ENCODE measurements at regions not wholly inside any gene's neighbourhood (a gene's known extent, or its start where the extent isn't known, plus 50 kb on each side); places are given as distances from the start of the nearest gene placed in this dataset.

DNA sequence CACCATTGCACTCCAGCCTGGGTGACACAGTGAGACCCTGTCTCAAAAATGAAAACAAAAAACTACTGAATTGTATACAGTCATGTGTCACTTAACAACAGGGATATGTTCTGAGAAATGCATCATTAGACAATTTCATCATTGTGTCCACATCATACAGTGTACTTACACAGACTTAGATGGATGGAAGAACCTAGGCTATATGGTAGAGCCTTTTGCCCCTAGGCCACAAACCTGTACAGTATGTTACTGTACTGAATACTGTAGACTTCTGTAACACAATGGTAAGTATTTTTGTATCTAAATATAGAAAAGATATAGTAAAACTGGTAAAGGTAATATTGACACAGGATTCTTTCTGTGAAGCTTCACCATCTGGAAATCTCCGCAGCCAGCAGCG is 81.7 kb downstream of the KBTBD2 start (continued):
- TF ChIP-seq, protein P1, sequence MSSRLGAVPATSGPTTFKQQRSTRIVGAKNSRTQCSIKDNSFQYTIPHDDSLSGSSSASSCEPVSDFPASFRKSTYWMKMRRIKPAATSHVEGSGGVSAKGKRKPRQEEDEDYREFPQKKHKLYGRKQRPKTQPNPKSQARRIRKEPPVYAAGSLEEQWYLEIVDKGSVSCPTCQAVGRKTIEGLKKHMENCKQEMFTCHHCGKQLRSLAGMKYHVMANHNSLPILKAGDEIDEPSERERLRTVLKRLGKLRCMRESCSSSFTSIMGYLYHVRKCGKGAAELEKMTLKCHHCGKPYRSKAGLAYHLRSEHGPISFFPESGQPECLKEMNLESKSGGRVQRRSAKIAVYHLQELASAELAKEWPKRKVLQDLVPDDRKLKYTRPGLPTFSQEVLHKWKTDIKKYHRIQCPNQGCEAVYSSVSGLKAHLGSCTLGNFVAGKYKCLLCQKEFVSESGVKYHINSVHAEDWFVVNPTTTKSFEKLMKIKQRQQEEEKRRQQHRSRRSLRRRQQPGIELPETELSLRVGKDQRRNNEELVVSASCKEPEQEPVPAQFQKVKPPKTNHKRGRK (CRISPR knock-in tag; IDR thresholded peaks at IDR 0.05; ENCODE audit: borderline replicate concordance), result no peak
- TF ChIP-seq, protein P2, sequence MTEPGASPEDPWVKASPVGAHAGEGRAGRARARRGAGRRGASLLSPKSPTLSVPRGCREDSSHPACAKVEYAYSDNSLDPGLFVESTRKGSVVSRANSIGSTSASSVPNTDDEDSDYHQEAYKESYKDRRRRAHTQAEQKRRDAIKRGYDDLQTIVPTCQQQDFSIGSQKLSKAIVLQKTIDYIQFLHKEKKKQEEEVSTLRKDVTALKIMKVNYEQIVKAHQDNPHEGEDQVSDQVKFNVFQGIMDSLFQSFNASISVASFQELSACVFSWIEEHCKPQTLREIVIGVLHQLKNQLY (CRISPR knock-in tag; IDR thresholded peaks at IDR 0.05), result no peak
- TF ChIP-seq TP53 (CRISPR knock-in tag; IDR thresholded peaks at IDR 0.05), result no peak

DNA sequence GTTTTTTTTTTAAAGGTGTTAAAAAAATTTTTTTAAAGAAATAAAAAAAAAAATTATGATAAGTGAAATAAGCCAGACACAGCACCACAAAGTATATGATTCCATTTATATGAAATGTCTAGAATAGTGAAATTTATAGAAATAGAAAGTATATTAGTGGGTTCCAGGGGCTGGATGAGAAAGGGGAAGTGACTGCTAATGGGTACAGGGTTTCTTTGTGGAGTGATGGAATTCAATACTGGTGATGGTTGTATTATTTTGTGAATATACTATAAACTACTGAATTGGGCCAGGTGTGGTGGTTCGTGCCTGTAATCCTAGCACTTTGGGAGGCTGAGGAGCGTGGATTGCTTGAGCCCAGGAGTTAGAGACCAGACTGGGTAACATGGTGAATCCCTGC is 82.2 kb downstream of the KBTBD2 start:
- Mint-ChIP-seq H3K4me1 (no peaks in the 10 kb centered on the region), H3K36me3 (no peaks in the 10 kb centered on the region), H3K9me3 (0 out of 2 replicates have a peak, but pooled peaks cover under 1% of the 10 kb centered on the region), H3K4me3 (no peak overlapping the region), H3K27ac (no peak overlapping the region), H3K27me3 (ENCODE audit: low read depth) (no peaks in the 10 kb centered on the region; the same call in 1 of the 2 replicates)
- no peak for DNase-seq (ENCODE audit: low spot score)
- POLR2A ChIA-PET, result no interaction called here
- CTCF ChIA-PET, result interaction anchor here (1.4 kb wide), 1 partner anchor 9 kb away, joined by 4 read pairs; no protein-coding TSS in a partner anchor
- TF ChIP-seq TP53 (CRISPR knock-in tag; IDR thresholded peaks at IDR 0.05) (no peak), GABPB1 (CRISPR knock-in tag; IDR thresholded peaks at IDR 0.05) (no peak), TEAD1 (CRISPR knock-in tag; IDR thresholded peaks at IDR 0.05) (no peak), ZNF263 (CRISPR knock-in tag; IDR thresholded peaks at IDR 0.05; ENCODE audit: low read depth) (no peak), SP1 (CRISPR knock-in tag; conservative IDR thresholded peaks at IDR 0.05) (no peak), ZBTB21 (CRISPR knock-in tag; IDR thresholded peaks at IDR 0.05; ENCODE audit: borderline replicate concordance) (no peak), ZNF671 (CRISPR knock-in tag; IDR thresholded peaks at IDR 0.05) (no peak), HMGA2 (CRISPR knock-in tag; IDR thresholded peaks at IDR 0.05) (no peak), ZNF423 (CRISPR knock-in tag; IDR thresholded peaks at IDR 0.05) (no peak)
- TF ChIP-seq, protein P3, sequence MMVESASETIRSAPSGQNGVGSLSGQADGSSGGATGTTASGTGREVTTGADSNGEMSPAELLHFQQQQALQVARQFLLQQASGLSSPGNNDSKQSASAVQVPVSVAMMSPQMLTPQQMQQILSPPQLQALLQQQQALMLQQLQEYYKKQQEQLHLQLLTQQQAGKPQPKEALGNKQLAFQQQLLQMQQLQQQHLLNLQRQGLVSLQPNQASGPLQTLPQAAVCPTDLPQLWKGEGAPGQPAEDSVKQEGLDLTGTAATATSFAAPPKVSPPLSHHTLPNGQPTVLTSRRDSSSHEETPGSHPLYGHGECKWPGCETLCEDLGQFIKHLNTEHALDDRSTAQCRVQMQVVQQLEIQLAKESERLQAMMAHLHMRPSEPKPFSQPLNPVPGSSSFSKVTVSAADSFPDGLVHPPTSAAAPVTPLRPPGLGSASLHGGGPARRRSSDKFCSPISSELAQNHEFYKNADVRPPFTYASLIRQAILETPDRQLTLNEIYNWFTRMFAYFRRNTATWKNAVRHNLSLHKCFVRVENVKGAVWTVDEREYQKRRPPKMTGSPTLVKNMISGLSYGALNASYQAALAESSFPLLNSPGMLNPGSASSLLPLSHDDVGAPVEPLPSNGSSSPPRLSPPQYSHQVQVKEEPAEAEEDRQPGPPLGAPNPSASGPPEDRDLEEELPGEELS (CRISPR knock-in tag; IDR thresholded peaks at IDR 0.05), result no peak
- TF ChIP-seq, protein P4, sequence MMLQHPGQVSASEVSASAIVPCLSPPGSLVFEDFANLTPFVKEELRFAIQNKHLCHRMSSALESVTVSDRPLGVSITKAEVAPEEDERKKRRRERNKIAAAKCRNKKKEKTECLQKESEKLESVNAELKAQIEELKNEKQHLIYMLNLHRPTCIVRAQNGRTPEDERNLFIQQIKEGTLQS (CRISPR knock-in tag; conservative IDR thresholded peaks at IDR 0.05), result no peak
- ATAC-seq, result no peak

DNA sequence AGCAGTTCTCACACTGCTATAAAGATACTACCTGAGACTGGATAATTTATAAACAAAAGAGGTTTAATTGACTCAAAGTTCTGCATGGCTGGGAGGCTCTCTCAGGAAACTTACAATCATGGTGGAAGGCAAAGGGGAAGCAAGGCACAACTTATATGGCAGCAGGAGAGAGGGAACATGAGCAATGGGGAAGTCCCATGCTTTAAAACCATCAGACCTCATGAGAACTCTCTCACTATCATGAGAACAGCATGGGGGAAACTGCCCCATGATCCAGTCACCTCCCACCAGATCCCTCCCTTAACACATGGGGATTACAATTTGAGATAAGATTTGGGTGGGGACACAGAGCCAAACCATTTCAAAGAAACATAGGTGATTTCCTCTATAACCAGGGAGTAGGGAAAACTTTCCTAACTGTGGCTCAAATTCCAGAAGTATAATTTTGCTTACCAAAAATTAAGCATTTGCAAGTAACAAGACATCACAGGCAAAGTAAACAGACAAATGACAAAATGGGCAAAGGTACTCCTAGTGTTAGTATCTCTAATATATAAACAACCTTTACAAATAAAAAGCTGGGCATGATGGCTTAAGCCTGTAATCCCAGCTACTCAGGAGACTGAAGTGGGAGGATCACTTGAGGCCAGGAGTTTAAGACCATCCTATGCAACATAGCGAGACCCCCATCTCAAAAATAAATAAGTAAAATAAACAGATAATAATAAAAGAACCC is 88.0 kb downstream of the KBTBD2 start:
- H3K27me3 Mint-ChIP-seq (ENCODE audit: low read depth), result peaks cover 34% of the 10 kb centered on the region
- no peaks in the 10 kb centered on the region for H3K4me1 Mint-ChIP-seq
- DNase-seq (ENCODE audit: low spot score) (no peak), ATAC-seq (no peak)
- no peak overlapping the region for H3K4me3 Mint-ChIP-seq
- peaks cover 32% of the 10 kb centered on the region for H3K9me3 Mint-ChIP-seq
- ChIA-PET CTCF (interaction anchor here (1.2 kb wide), 1 partner anchor 44 kb away, joined by 3 read pairs; no protein-coding TSS in a partner anchor), POLR2A (interaction anchor here (0.6 kb wide), 1 partner anchor 138 kb away, joined by 3 read pairs; no protein-coding TSS in a partner anchor)
- H3K36me3 Mint-ChIP-seq, result peaks cover 22% of the 10 kb centered on the region
- no peak overlapping the region for H3K27ac Mint-ChIP-seq
- TF ChIP-seq MYBL2 (CRISPR knock-in tag; IDR thresholded peaks at IDR 0.05) (no peak), NFYB (CRISPR knock-in tag; conservative IDR thresholded peaks at IDR 0.05; ENCODE audit: low read depth) (no peak), KAT7 (CRISPR knock-in tag; IDR thresholded peaks at IDR 0.05; ENCODE audit: borderline replicate concordance) (no peak), RORB (CRISPR knock-in tag; IDR thresholded peaks at IDR 0.05) (no peak), ZBTB21 (CRISPR knock-in tag; IDR thresholded peaks at IDR 0.05; ENCODE audit: borderline replicate concordance) (no peak), ZNF121 (CRISPR knock-in tag; IDR thresholded peaks at IDR 0.05) (no peak), GABPB1 (CRISPR knock-in tag; IDR thresholded peaks at IDR 0.05) (no peak)

Data from WTC11 (cell line).